ENCODE measurements at regions not wholly inside any gene's neighbourhood (a gene's known extent, or its start where the extent isn't known, plus 50 kb on each side); places are given as distances from the start of the nearest gene placed in this dataset.

GRCh38 chr22:48941033-48941902 lies 886.4 kb downstream of the BRD1 start:
- intact Hi-C loops (cut with micrococcal nuclease): no loop called here
- dilution Hi-C loops (cut with HindIII; ENCODE audit: low sequenced_read_pairs, unreplicated experiment): no loop called here
- no peak overlapping the region for H3K14ac ChIP-seq (replicated peaks; ENCODE audit: low read depth, low read length)
- BruUV-seq (replicated peaks): no TSS peak
- no peak overlapping the region for H2BK120ac ChIP-seq (ENCODE audit: low read depth, low read length)
- ChIA-PET POLR2A (ENCODE audit: unreplicated experiment) (no interaction called here), CTCF (no interaction called here)
- no peak overlapping the region for H2BK20ac ChIP-seq (ENCODE audit: low read depth, low read length)
- H3K4me3 ChIP-seq (ENCODE audit: insufficient read depth, low read depth, low read length): no peak overlapping the region
- no peak overlapping the region for H3K56ac ChIP-seq (ENCODE audit: extremely low read depth, insufficient read depth, low read length)
- no peak overlapping the region for H2BK5ac ChIP-seq (ENCODE audit: low read depth, low read length, poor library complexity, severe bottlenecking)
- in situ Hi-C loops (cut with MboI; ENCODE audit: low sequenced_read_pairs): no loop called here
- no peak overlapping the region for H2AFZ ChIP-seq (replicated peaks; ENCODE audit: low read length, poor library complexity)
- DNase-seq (no peak), ATAC-seq (ENCODE audit: low read depth) (no peak)
- no peak overlapping the region for H3K27ac ChIP-seq (ENCODE audit: insufficient read depth, low read length)
- no peak overlapping the region for H4K91ac ChIP-seq (ENCODE audit: insufficient read depth, low read depth, low read length)
- no peak overlapping the region for H2AK5ac ChIP-seq (ENCODE audit: low read depth, low read length)
- WGBS, 2 experiments (ENCODE audit: extremely low coverage in 2 of 2, insufficient read length in 1 of 2): 64% methylated on average over 5 of the region's 23 CpGs; no CpG with 5 or more reads in 1 of the 2 experiments
- H3K9me3 ChIP-seq (ENCODE audit: control insufficient read depth, insufficient read depth, low read length): peaks cover 59% of the 10 kb centered on the region
- H3K18ac ChIP-seq (ENCODE audit: low read depth, low read length): no peak overlapping the region
- no peak overlapping the region for H3K9ac ChIP-seq (ENCODE audit: low read depth, low read length)
- no peak overlapping the region for H2AK9ac ChIP-seq (replicated peaks; ENCODE audit: low read depth, low read length, poor library complexity)
- H3K27me3 ChIP-seq (ENCODE audit: control insufficient read depth, insufficient read depth, low read length): no peaks in the 10 kb centered on the region
- no peak overlapping the region for H3K4ac ChIP-seq (ENCODE audit: low read depth, low read length)
- TF ChIP-seq NFE2L2 (IDR thresholded peaks at IDR 0.05; ENCODE audit: low read depth, low read length) (no peak), CHD1 (IDR thresholded peaks at IDR 0.05; ENCODE audit: low read depth, low read length) (no peak), FOS (IDR thresholded peaks at IDR 0.05; ENCODE audit: low read depth, low read length) (no peak), BHLHE40 (IDR thresholded peaks at IDR 0.05; ENCODE audit: low read depth, low read length) (no peak), MAZ (IDR thresholded peaks at IDR 0.05; ENCODE audit: borderline replicate concordance, low read depth, low read length) (no peak), CEBPB (IDR thresholded peaks at IDR 0.05; ENCODE audit: low read depth, low read length) (no peak), CTCF (conservative IDR thresholded peaks at IDR 0.05; ENCODE audit: low read depth, low read length) (no peak), MAFK (IDR thresholded peaks at IDR 0.05; ENCODE audit: low read depth, low read length) (no peak), POLR2A (IDR thresholded peaks at IDR 0.05; ENCODE audit: low read depth, low read length) (no peak), ELK1 (IDR thresholded peaks at IDR 0.05; ENCODE audit: borderline replicate concordance, low read depth, low read length) (no peak), USF2 (IDR thresholded peaks at IDR 0.05; ENCODE audit: low read depth, low read length) (no peak), RFX5 (IDR thresholded peaks at IDR 0.05; ENCODE audit: low read depth, low read length) (no peak), MXI1 (IDR thresholded peaks at IDR 0.05; ENCODE audit: borderline replicate concordance, low read depth, low read length) (no peak), SMC3 (IDR thresholded peaks at IDR 0.05; ENCODE audit: low read depth, low read length) (no peak), RCOR1 (IDR thresholded peaks at IDR 0.05; ENCODE audit: insufficient replicate concordance, low read length) (no peak)
- H4K20me1 ChIP-seq (ENCODE audit: insufficient read depth, low read length): no peaks in the 10 kb centered on the region
- H3K36me3 ChIP-seq (ENCODE audit: control insufficient read depth, insufficient read depth, low read length): no peaks in the 10 kb centered on the region
- H3K79me1 ChIP-seq (ENCODE audit: low read depth in 1 of 2, low read length in 2 of 2): no peaks in the 10 kb centered on the region
- no peak overlapping the region for H2BK15ac ChIP-seq (ENCODE audit: low read depth, low read length)
- H3K4me1 ChIP-seq (ENCODE audit: control insufficient read depth, insufficient read depth, low read length): no peaks in the 10 kb centered on the region
- H4K5ac ChIP-seq (ENCODE audit: low read depth, low read length): no peak overlapping the region
- H3K23ac ChIP-seq (ENCODE audit: low read depth, low read length): no peak overlapping the region
- H4K8ac ChIP-seq (ENCODE audit: low read depth in 2 of 2, low read length in 2 of 2): no peak overlapping the region
- H3K4me2 ChIP-seq (ENCODE audit: low read depth, low read length): no peak overlapping the region
- no peaks in the 10 kb centered on the region for H3K9me1 ChIP-seq (ENCODE audit: insufficient read depth, low read length)

All from IMR-90 (cell line).